H9 (cell line): ENCODE measurements at regions not wholly inside any gene's neighbourhood (a gene's known extent, or its start where the extent isn't known, plus 50 kb on each side); places are given as distances from the start of the nearest gene placed in this dataset.

Experiments used
- DNase-seq: peaks from one replicate; pipeline ENCODE4 v3.0.0-alpha.2; 2017
- H2AFZ ChIP-seq: one replicate; pipeline ENCODE4 v1.6.1; 2013; ENCODE audit warnings: mild to moderate bottlenecking, low read length, control low read depth, moderate library complexity
- H2AK5ac ChIP-seq: 2 replicates; pipeline ENCODE4 v1.6.1; 2013; ENCODE audit warnings: low read length, control low read depth, mixed read lengths; ENCODE audit not compliant: insufficient read length
- H2BK120ac ChIP-seq: one replicate; pipeline ENCODE4 v1.6.1; 2013; ENCODE audit warnings: low read depth, mild to moderate bottlenecking, low read length, control low read depth, inconsistent platforms; ENCODE audit not compliant: poor library complexity, severe bottlenecking
- H2BK12ac ChIP-seq: 2 replicates; pipeline ENCODE4 v1.6.1; 2013; ENCODE audit warnings: low read length, control low read depth, mixed read lengths, low read depth; ENCODE audit not compliant: insufficient read length
- H2BK15ac ChIP-seq: 2 replicates; pipeline ENCODE4 v1.6.1; 2013; ENCODE audit warnings: low read depth, low read length, control low read depth
- H2BK20ac ChIP-seq: one replicate; pipeline ENCODE4 v1.6.1; 2013; ENCODE audit warnings: low read depth, mild to moderate bottlenecking, low read length, control low read depth, inconsistent platforms; ENCODE audit not compliant: poor library complexity, severe bottlenecking
- H2BK5ac ChIP-seq: 2 replicates; pipeline ENCODE4 v1.6.1; 2013; ENCODE audit warnings: low read length, control low read depth, mixed read lengths; ENCODE audit not compliant: insufficient read length
- H3K14ac ChIP-seq: 2 replicates; pipeline ENCODE4 v1.6.1; 2013; ENCODE audit warnings: low read length, control low read depth; ENCODE audit not compliant: insufficient read depth
- H3K18ac ChIP-seq: 2 replicates; pipeline ENCODE4 v1.6.1; 2013; ENCODE audit warnings: low read depth, mild to moderate bottlenecking, mixed read lengths, low read length, control low read depth; ENCODE audit not compliant: insufficient read length
- H3K23ac ChIP-seq: 2 replicates; pipeline ENCODE4 v1.6.1; 2013; ENCODE audit warnings: low read length, control low read depth, mixed read lengths, low read depth; ENCODE audit not compliant: insufficient read length
- H3K23me2 ChIP-seq: 2 replicates; pipeline ENCODE4 v1.6.1; 2013; ENCODE audit warnings: low read depth, mild to moderate bottlenecking, mixed read lengths, low read length, control low read depth; ENCODE audit not compliant: insufficient read length, poor library complexity, severe bottlenecking
- H3K27ac ChIP-seq: 2 replicates; pipeline ENCODE4 v1.5.1; 2013; ENCODE audit warnings: low read length, control low read depth, mixed read lengths, low read depth; ENCODE audit not compliant: insufficient read length
- H3K27me3 ChIP-seq: 2 replicates; pipeline ENCODE4 v1.6.1; 2013; ENCODE audit warnings: low read length, control low read depth, inconsistent platforms; ENCODE audit not compliant: insufficient read depth
- H3K4ac ChIP-seq: 2 replicates; pipeline ENCODE4 v1.6.1; 2013; ENCODE audit warnings: low read depth, mild to moderate bottlenecking, control low read depth, inconsistent platforms, low read length, moderate library complexity
- H3K4me1 ChIP-seq: 2 replicates; pipeline ENCODE4 v1.6.1; 2013; ENCODE audit warnings: low read length, control low read depth, inconsistent platforms; ENCODE audit not compliant: insufficient read depth
- H3K4me2 ChIP-seq: 2 replicates; pipeline ENCODE4 v1.6.1; 2013; ENCODE audit warnings: low read length, control low read depth, mixed read lengths; ENCODE audit not compliant: insufficient read length, insufficient read depth
- H3K56ac ChIP-seq: 2 replicates; pipeline ENCODE4 v1.6.1; 2013; ENCODE audit warnings: low read depth, mild to moderate bottlenecking, mixed read lengths, low read length, control low read depth; ENCODE audit not compliant: insufficient read length
- H3K79me1 ChIP-seq: 2 replicates; pipeline ENCODE4 v1.6.1; 2013; ENCODE audit warnings: low read depth, mild to moderate bottlenecking, moderate library complexity, low read length, control low read depth, inconsistent platforms; ENCODE audit not compliant: insufficient read depth, poor library complexity, severe bottlenecking
- H3K79me2 ChIP-seq: 2 replicates; pipeline ENCODE4 v1.6.1; 2013; ENCODE audit warnings: low read length, control low read depth, inconsistent platforms; ENCODE audit not compliant: insufficient read depth
- H3K9ac ChIP-seq: 2 replicates; pipeline ENCODE4 v1.6.1; 2013; ENCODE audit warnings: low read length, control low read depth, mixed read lengths; ENCODE audit not compliant: insufficient read length; ENCODE audit errors: extremely low read depth
- H3K9me3 ChIP-seq: one replicate; pipeline ENCODE4 v1.6.1; 2013; ENCODE audit warnings: low read depth, low read length, inconsistent platforms; ENCODE audit not compliant: control insufficient read depth
- H3T11ph ChIP-seq: one replicate; pipeline ENCODE4 v1.6.1; 2013; ENCODE audit warnings: mild to moderate bottlenecking, low read length, control low read depth, inconsistent platforms
- H4K20me1 ChIP-seq: one replicate; pipeline ENCODE4 v1.6.1; 2013; ENCODE audit not compliant: control insufficient read depth, insufficient read length, insufficient read depth
- H4K5ac ChIP-seq: 2 replicates; pipeline ENCODE4 v1.6.1; 2013; ENCODE audit warnings: low read depth, mild to moderate bottlenecking, mixed read lengths, low read length, control low read depth; ENCODE audit not compliant: insufficient read length
- H4K8ac ChIP-seq: replicated peaks from 2 replicates; pipeline ENCODE4 v1.6.1; 2013; ENCODE audit warnings: low read length, control low read depth, mixed read lengths, low read depth; ENCODE audit not compliant: insufficient read length
- H4K91ac ChIP-seq: 2 replicates; pipeline ENCODE4 v1.6.1; 2013; ENCODE audit warnings: low read depth, mild to moderate bottlenecking, moderate library complexity, mixed read lengths, low read length, control low read depth; ENCODE audit not compliant: insufficient read length
- H3K27ac Mint-ChIP-seq, 3 experiments: 2 replicates in 2 of 3; 3 replicates in 1 of 3; pipeline ENCODE4 v1.8.0; 2020 to 2021; ENCODE audit warnings: mixed read lengths in 3 of 3, mild to moderate bottlenecking in 1 of 3, moderate library complexity in 1 of 3
- H3K27me3 Mint-ChIP-seq: 2 replicates; pipeline ENCODE4 v1.8.0; 2021; ENCODE audit warnings: low read depth, mild to moderate bottlenecking, moderate library complexity, mixed read lengths
- H3K36me3 Mint-ChIP-seq, 3 experiments: 2 replicates in 2 of 3; 3 replicates in 1 of 3; pipeline ENCODE4 v1.8.0; 2020 to 2021; ENCODE audit warnings: low read depth in 3 of 3, mixed read lengths in 3 of 3; ENCODE audit not compliant: insufficient read depth in 1 of 3
- H3K4me1 Mint-ChIP-seq, 2 experiments: 2 replicates each; pipeline ENCODE4 v1.8.0; 2020; ENCODE audit warnings: mixed read lengths in 2 of 2
- H3K4me3 Mint-ChIP-seq, 2 experiments: 2 replicates in 1 of 2; 3 replicates in 1 of 2; pipeline ENCODE4 v1.8.0; 2020 to 2021; ENCODE audit warnings: mild to moderate bottlenecking in 2 of 2, mixed read lengths in 2 of 2, moderate library complexity in 1 of 2
- H3K9me3 Mint-ChIP-seq, 2 experiments: 2 replicates in 1 of 2; 3 replicates in 1 of 2; pipeline ENCODE4 v1.8.0; 2020; ENCODE audit warnings: mild to moderate bottlenecking in 2 of 2, mixed read lengths in 2 of 2, moderate library complexity in 1 of 2
- CTCF ChIP-seq: fragments of 200-600 bp; sonication (generic); conservative IDR thresholded peaks from 3 replicates; pipeline ENCODE4 v1.8.0; 2021; ENCODE audit warnings: antibody characterized with exemption, mild to moderate bottlenecking
- WGBS: extraction: QIAGEN DNeasy Blood & Tissue Kit; methylation state at CpG from one replicate; pipeline ENCODE4 v1.1.7; 2013; ENCODE audit warnings: missing lambda C conversion rate, low lambda C conversion rate, mixed read lengths; ENCODE audit not compliant: insufficient read length; ENCODE audit errors: extremely low coverage; 5-methylcytosine and 5-hydroxymethylcytosine counted together

GRCh38 chr7:25448301-25448700 is 220.0 kb upstream of the NPVF start:
- Mint-ChIP-seq H3K36me3 (peaks cover 1 to 5% (median 4%) of the 10 kb centered on the region in 3 experiments; a peak in 6 of 7 replicates), H3K27ac (no peak overlapping the region), H3K9me3 (peaks cover 11 to 16% of the 10 kb centered on the region in 2 experiments), H3K27me3 (peaks cover 1% of the 10 kb centered on the region; the same call in 1 of the 2 replicates), H3K4me1 (no peaks in the 10 kb centered on the region), H3K4me3 (no peak overlapping the region)
- Histone ChIP-seq H2BK120ac (no peak overlapping the region), H3K23me2 (no peaks in the 10 kb centered on the region), H3K4ac (no peak overlapping the region), H3K18ac (no peak overlapping the region), H2BK5ac (no peak overlapping the region), H2BK20ac (no peak overlapping the region), H3K27me3 (no peaks in the 10 kb centered on the region), H4K91ac (no peak overlapping the region), H3K79me2 (no peaks in the 10 kb centered on the region), H2BK15ac (no peak overlapping the region), H4K5ac (no peak overlapping the region), H4K8ac (no peak overlapping the region), H3K14ac (no peak overlapping the region), H4K20me1 (no peaks in the 10 kb centered on the region), H3K23ac (no peak overlapping the region), H3K4me1 (no peaks in the 10 kb centered on the region), H3K4me2 (no peak overlapping the region), H2AFZ (no peak overlapping the region), H3K9me3 (no peaks in the 10 kb centered on the region), H3K27ac (no peak overlapping the region), H2AK5ac (no peak overlapping the region), H3K56ac (no peak overlapping the region), H3K79me1 (no peaks in the 10 kb centered on the region), H2BK12ac (no peak overlapping the region), H3K9ac (no peak overlapping the region), H3T11ph (no peak overlapping the region)
- no peak for DNase-seq
- TF ChIP-seq CTCF, result no peak
- WGBS, result no CpG with 5 or more reads among the region's 2 CpGs
